ENCODE measurements at regions not wholly inside any gene's neighbourhood (a gene's known extent, or its start where the extent isn't known, plus 50 kb on each side); places are given as distances from the start of the nearest gene placed in this dataset.

DNA sequence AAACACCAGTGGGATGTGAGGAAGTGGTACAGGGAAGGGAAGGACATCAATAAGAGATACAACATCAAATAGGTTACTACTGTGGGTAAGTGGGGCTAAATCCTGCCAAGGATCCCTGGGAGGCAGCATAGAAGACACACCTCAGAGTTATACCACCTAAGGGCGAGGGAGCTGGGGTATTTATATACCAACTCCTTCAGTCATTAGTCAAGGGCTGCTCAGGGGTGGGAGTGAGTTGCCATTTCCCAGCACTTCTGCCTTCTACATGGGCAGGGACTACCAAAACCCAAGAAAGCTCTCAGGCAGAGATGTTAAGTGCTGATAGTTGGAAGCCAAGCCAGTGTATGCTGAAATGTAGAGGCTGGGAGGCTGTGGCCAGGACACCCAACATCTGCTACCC lies 57.5 kb upstream of the MARCHF10 start:
- TF ChIP-seq, protein P1, sequence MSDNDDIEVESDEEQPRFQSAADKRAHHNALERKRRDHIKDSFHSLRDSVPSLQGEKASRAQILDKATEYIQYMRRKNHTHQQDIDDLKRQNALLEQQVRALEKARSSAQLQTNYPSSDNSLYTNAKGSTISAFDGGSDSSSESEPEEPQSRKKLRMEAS (IDR thresholded peaks at IDR 0.05): no peak
- TF ChIP-seq, protein P2, sequence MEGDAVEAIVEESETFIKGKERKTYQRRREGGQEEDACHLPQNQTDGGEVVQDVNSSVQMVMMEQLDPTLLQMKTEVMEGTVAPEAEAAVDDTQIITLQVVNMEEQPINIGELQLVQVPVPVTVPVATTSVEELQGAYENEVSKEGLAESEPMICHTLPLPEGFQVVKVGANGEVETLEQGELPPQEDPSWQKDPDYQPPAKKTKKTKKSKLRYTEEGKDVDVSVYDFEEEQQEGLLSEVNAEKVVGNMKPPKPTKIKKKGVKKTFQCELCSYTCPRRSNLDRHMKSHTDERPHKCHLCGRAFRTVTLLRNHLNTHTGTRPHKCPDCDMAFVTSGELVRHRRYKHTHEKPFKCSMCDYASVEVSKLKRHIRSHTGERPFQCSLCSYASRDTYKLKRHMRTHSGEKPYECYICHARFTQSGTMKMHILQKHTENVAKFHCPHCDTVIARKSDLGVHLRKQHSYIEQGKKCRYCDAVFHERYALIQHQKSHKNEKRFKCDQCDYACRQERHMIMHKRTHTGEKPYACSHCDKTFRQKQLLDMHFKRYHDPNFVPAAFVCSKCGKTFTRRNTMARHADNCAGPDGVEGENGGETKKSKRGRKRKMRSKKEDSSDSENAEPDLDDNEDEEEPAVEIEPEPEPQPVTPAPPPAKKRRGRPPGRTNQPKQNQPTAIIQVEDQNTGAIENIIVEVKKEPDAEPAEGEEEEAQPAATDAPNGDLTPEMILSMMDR (IDR thresholded peaks at IDR 0.05; ENCODE audit: low read depth, low read length, missing input control): no peak
- TF ChIP-seq HNF4A (conservative IDR thresholded peaks at IDR 0.05): no peak
- TF ChIP-seq, protein P3, sequence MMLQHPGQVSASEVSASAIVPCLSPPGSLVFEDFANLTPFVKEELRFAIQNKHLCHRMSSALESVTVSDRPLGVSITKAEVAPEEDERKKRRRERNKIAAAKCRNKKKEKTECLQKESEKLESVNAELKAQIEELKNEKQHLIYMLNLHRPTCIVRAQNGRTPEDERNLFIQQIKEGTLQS (IDR thresholded peaks at IDR 0.05): no peak
- 73% methylated on average over 1 of the region's 1 CpG for WGBS
- H3K27me3 ChIP-seq (ENCODE audit: control insufficient read depth in 4 of 4, insufficient read depth in 4 of 4, low read length in 3 of 4): peaks cover 0 to 10% (median 0%) of the 10 kb centered on the region in 4 donors
- H3K4me1 ChIP-seq (ENCODE audit: control insufficient read depth in 4 of 4, insufficient read depth in 4 of 4, low read length in 3 of 4): no peaks in the 10 kb centered on the region
- H3K27ac ChIP-seq (ENCODE audit: low read depth in 1 of 2, low read length in 2 of 2): no peak overlapping the region
- H3K9ac ChIP-seq (ENCODE audit: low read depth in 1 of 2, low read length in 2 of 2): no peak overlapping the region
- peaks cover 0 to 6% (median under 1%) of the 10 kb centered on the region in 4 donors for H3K9me3 ChIP-seq (ENCODE audit: control insufficient read depth in 4 of 4, low read length in 3 of 4)
- H3K36me3 ChIP-seq (ENCODE audit: control insufficient read depth in 4 of 4, insufficient read depth in 3 of 4, low read depth in 1 of 4, low read length in 3 of 4): no peaks in the 10 kb centered on the region
- DNase-seq (ENCODE audit: low spot score): no peak
- no peak overlapping the region for H3K4me3 ChIP-seq (ENCODE audit: low read depth in 1 of 3, low read length in 3 of 3)

DNA sequence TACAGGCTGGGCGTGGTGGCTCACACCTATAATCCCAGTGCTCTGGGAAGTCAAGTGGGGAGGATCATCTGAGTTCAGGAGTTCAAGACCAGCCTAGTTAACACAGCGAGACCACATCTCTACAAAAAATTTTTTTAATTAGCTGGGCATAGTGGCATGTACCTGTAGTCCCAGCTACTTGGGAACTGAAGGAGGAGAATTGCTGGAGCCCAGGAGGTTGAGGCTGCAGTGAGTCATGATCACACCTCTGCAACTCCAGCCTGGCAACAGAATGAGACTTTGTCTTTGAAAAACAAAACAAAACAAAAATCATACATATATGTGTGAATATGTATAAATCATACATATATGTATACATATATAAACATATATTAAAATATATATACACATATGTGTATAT lies 54.1 kb upstream of the MARCHF10 start:
- no peak overlapping the region for H3K9ac ChIP-seq (ENCODE audit: low read depth in 1 of 2, low read length in 2 of 2)
- no peak for DNase-seq (ENCODE audit: low spot score)
- H3K36me3 ChIP-seq (ENCODE audit: control insufficient read depth in 4 of 4, insufficient read depth in 3 of 4, low read depth in 1 of 4, low read length in 3 of 4): no peaks in the 10 kb centered on the region
- TF ChIP-seq GABPA (IDR thresholded peaks at IDR 0.05 in 1 of 2, conservative IDR thresholded peaks at IDR 0.05 in 1 of 2) (no peak), HNF4A (conservative IDR thresholded peaks at IDR 0.05) (no peak), NR2F2 (IDR thresholded peaks at IDR 0.05) (no peak), RXRA (IDR thresholded peaks at IDR 0.05) (no peak), TAF1 (conservative IDR thresholded peaks at IDR 0.05) (no peak), YY1 (IDR thresholded peaks at IDR 0.05) (no peak), JUND (IDR thresholded peaks at IDR 0.05) (no peak), HNF4G (IDR thresholded peaks at IDR 0.05) (no peak), EGR1 (IDR thresholded peaks at IDR 0.05; ENCODE audit: low read depth in 2 of 2) (no peak), SP1 (IDR thresholded peaks at IDR 0.05) (no peak), FOXA1 (IDR thresholded peaks at IDR 0.05) (no peak), RAD21 (IDR thresholded peaks at IDR 0.05) (no peak), FOXA2 (IDR thresholded peaks at IDR 0.05) (no peak)
- TF ChIP-seq, protein P3 (IDR thresholded peaks at IDR 0.05): no peak
- TF ChIP-seq, protein P4, sequence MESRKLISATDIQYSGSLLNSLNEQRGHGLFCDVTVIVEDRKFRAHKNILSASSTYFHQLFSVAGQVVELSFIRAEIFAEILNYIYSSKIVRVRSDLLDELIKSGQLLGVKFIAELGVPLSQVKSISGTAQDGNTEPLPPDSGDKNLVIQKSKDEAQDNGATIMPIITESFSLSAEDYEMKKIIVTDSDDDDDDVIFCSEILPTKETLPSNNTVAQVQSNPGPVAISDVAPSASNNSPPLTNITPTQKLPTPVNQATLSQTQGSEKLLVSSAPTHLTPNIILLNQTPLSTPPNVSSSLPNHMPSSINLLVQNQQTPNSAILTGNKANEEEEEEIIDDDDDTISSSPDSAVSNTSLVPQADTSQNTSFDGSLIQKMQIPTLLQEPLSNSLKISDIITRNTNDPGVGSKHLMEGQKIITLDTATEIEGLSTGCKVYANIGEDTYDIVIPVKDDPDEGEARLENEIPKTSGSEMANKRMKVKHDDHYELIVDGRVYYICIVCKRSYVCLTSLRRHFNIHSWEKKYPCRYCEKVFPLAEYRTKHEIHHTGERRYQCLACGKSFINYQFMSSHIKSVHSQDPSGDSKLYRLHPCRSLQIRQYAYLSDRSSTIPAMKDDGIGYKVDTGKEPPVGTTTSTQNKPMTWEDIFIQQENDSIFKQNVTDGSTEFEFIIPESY (IDR thresholded peaks at IDR 0.05): no peak
- TF ChIP-seq, protein P1 (IDR thresholded peaks at IDR 0.05): no peak
- TF ChIP-seq, protein P2 (IDR thresholded peaks at IDR 0.05; ENCODE audit: low read depth, low read length, missing input control): no peak
- TF ChIP-seq, protein P5, sequence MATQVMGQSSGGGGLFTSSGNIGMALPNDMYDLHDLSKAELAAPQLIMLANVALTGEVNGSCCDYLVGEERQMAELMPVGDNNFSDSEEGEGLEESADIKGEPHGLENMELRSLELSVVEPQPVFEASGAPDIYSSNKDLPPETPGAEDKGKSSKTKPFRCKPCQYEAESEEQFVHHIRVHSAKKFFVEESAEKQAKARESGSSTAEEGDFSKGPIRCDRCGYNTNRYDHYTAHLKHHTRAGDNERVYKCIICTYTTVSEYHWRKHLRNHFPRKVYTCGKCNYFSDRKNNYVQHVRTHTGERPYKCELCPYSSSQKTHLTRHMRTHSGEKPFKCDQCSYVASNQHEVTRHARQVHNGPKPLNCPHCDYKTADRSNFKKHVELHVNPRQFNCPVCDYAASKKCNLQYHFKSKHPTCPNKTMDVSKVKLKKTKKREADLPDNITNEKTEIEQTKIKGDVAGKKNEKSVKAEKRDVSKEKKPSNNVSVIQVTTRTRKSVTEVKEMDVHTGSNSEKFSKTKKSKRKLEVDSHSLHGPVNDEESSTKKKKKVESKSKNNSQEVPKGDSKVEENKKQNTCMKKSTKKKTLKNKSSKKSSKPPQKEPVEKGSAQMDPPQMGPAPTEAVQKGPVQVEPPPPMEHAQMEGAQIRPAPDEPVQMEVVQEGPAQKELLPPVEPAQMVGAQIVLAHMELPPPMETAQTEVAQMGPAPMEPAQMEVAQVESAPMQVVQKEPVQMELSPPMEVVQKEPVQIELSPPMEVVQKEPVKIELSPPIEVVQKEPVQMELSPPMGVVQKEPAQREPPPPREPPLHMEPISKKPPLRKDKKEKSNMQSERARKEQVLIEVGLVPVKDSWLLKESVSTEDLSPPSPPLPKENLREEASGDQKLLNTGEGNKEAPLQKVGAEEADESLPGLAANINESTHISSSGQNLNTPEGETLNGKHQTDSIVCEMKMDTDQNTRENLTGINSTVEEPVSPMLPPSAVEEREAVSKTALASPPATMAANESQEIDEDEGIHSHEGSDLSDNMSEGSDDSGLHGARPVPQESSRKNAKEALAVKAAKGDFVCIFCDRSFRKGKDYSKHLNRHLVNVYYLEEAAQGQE (IDR thresholded peaks at IDR 0.05): no peak
- no peak overlapping the region for H3K4me3 ChIP-seq (ENCODE audit: low read depth in 1 of 3, low read length in 3 of 3)
- H3K4me1 ChIP-seq (ENCODE audit: control insufficient read depth in 4 of 4, insufficient read depth in 4 of 4, low read length in 3 of 4): no peaks in the 10 kb centered on the region
- H3K9me3 ChIP-seq (ENCODE audit: control insufficient read depth in 4 of 4, low read length in 3 of 4): peaks cover 0 to 4% (median under 1%) of the 10 kb centered on the region in 4 donors
- WGBS: 85% methylated on average over 2 of the region's 2 CpGs
- H3K27me3 ChIP-seq (ENCODE audit: control insufficient read depth in 4 of 4, insufficient read depth in 4 of 4, low read length in 3 of 4): peaks cover 0 to 6% (median 0%) of the 10 kb centered on the region in 4 donors
- no peak overlapping the region for H3K27ac ChIP-seq (ENCODE audit: low read depth in 1 of 2, low read length in 2 of 2)
